ENCODE measurements at regions not wholly inside any gene's neighbourhood (a gene's known extent, or its start where the extent isn't known, plus 50 kb on each side); places are given as distances from the start of the nearest gene placed in this dataset.
A peak's percentile ranks its signal among the peaks of the same experiment; 100 is the strongest.

GRCh38 chr1:106536741-106537140, 519.7 kb upstream of the PRMT6 start:
- no peak for DNase-seq (ENCODE audit: low spot score)

DNA sequence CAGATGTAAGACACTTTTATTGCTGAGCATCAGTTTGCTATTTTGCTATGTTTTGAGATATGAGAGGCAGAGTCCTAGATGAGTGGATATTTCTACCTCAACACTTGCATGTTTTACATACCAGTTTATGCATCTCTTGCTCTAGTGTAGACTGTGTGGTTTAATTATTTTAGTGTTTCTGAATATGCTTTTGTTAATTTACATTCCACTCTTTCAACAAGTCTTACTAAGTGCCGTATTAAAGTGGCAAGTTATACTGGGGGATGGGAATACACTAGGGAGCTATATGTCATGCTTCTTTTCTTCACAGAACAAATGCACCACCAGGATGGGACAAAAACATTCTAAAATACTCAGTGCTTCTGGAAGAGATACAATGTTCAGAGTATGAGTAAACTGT, 507.7 kb upstream of the PRMT6 start:
- no peak for DNase-seq (ENCODE audit: low spot score)

DNA sequence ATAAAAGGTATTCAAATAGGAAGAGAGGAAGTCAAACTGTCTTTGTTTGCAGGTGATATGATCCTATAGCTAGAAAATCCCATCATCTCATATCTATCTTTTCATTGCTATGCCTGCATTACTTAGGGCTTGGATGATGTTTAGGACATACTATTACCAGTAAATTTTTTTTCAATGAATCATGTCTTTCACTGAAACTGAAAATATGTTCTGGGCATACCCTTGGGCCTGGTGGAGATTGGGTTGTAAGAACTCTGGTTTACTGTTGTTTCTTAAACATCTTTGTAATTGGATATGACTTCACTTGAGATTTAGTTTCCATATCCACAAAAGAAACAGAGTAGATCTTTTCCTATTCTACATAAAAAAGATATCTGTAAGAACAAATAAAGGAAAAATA, 502.2 kb upstream of the PRMT6 start:
- no peak for DNase-seq (ENCODE audit: low spot score)

GRCh38 chr1:106555571-106555970, 500.9 kb upstream of the PRMT6 start:
- no peak for DNase-seq (ENCODE audit: low spot score)

DNA sequence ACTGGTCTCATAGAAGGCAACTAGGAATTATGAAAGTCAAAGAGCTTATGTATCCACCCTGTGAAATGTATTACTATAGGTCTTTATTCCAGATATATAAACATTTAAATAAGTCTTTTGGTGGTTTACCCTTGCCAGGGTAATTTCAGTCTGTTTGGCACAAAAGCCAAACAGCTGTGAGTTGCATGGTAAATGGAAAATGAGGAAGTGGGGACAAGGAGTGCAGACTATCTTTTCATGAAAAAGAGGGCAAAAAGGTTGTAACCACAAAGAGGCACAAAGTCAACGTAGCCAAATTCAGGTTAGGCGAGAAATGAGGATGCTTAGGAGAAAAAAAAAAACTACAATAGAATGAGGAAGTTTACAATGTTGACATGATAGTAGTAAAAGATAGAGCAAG, 492.3 kb upstream of the PRMT6 start:
- DNase-seq (ENCODE audit: low spot score), result no peak

DNA sequence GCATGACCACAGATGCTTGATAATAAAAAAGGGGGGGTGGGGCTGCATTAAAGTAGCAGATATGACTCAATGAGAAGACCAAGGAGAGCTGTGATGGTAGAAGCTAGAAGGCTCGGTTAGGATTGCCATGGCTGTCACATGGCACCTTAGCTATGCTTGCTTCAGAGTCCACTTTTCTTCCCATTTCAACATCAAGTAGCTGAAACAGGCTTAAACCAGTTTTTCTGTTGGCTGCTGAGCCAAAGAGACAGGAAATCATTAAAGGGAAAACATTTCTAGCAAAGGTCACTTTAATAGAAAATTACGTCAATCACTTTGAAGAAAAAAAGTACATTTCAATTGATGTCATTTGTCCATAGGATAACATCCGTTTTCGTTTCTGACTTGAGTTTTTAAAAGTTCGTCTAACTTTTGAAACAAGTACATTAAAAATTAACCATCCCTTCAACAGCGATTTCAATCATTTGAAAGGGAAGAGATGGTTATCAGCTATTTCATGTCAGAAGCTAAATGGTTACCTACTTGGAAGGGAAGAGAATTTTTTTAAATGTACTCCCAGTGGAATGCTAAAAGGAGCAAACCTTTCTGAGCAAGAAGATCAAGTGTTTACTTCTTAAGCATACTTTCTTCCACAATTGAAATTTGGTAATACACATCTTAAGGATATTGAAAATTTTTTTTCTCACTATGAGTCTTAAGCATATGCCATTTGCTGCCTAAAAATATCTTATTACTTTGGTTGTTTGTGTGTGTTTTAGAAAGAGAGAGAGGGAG, 488.1 kb upstream of the PRMT6 start:
- peak; percentile 9 for DNase-seq (ENCODE audit: low spot score)

GRCh38 chr1:106571109-106571508, 485.4 kb upstream of the PRMT6 start:
- DNase-seq (ENCODE audit: low spot score), result no peak

DNA sequence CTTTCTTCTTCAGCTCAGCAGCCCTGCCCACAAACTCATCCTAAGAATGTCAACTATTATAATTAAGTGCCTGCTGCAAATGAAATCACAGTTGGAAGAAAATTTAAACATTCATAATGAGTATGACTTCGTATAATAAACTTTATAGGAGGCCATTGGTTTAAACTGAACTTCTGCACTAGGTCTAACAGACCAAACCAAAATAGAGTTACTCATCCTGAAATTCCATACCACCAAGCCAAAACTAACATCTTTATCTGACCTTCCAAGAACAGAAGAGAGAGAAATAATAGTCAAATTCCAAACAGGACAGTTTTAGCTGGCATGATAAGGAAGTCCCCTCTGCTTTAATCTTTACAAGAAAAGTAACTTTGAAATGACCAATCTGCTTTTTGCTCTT, 472.4 kb upstream of the PRMT6 start:
- DNase-seq (ENCODE audit: low spot score), result no peak

GRCh38 chr1:106584676-106585075, 471.8 kb upstream of the PRMT6 start:
- no peak for DNase-seq (ENCODE audit: low spot score)

GRCh38 chr1:106600626-106601025, 455.8 kb upstream of the PRMT6 start:
- no peak for DNase-seq (ENCODE audit: low spot score)

DNA sequence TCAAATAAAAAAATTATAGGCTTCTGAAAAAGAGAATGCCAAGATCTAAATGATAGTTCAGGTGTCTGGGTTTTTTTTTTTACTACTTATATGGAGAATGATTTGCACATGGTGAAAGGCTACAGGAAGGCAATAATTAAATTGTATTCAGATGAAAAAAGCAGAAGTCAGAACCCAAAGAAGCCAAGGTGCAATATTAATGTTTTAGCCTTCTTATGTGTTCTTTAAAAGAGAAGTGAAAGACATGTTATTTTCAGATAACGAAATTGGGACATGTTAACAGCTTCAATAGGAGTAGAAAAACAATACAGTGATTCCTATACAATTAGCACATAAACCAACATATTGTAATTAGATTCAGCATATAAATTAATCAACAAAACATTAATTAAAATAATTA, 452.9 kb upstream of the PRMT6 start:
- no peak for DNase-seq (ENCODE audit: low spot score)

DNA sequence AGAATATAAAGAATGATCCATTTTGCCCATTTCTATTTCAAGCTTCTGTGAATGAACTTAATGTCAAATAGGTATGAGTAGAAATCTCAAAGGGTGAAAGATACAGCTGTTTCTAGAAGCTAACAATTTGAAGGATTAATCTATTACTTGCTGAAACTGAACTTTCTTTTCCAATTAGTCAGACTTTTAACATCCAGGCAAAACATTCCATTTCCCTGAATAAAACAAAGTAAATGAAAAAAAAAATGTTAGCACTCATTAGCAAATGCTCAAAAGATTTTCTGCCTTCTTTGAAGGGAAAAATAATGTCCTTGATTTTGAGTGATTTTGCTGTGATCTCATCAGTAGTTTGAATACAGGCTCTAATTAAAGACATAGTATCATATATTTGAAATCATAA, 447.6 kb upstream of the PRMT6 start:
- DNase-seq (ENCODE audit: low spot score), result no peak

- DNase-seq (ENCODE audit: low spot score), result no peak
Measured at GRCh38 chr1:106613068-106613467, 443.4 kb upstream of the PRMT6 start.

DNA sequence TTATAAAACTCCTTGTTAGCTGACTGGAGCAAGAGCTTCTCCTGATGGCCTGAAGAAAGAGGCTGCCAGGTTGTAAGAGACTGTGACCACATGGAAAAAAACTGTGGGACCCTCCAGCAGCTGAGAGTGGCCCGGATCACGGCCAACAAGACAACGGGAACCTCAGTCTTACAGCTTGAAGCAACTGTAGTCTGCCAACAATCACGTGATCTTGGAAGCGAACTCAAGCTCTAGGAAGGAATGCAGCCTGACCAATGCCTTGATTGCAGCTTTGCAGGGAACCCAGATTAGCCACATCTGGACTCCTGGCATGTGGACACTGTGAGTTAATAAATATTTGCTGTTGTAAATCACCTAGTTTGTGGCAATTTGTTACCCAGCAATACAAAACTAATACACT, 442.6 kb upstream of the PRMT6 start:
- no peak for DNase-seq (ENCODE audit: low spot score)

- no peak for DNase-seq (ENCODE audit: low spot score)
Measured at GRCh38 chr1:106615473-106615872, 441.0 kb upstream of the PRMT6 start.

DNA sequence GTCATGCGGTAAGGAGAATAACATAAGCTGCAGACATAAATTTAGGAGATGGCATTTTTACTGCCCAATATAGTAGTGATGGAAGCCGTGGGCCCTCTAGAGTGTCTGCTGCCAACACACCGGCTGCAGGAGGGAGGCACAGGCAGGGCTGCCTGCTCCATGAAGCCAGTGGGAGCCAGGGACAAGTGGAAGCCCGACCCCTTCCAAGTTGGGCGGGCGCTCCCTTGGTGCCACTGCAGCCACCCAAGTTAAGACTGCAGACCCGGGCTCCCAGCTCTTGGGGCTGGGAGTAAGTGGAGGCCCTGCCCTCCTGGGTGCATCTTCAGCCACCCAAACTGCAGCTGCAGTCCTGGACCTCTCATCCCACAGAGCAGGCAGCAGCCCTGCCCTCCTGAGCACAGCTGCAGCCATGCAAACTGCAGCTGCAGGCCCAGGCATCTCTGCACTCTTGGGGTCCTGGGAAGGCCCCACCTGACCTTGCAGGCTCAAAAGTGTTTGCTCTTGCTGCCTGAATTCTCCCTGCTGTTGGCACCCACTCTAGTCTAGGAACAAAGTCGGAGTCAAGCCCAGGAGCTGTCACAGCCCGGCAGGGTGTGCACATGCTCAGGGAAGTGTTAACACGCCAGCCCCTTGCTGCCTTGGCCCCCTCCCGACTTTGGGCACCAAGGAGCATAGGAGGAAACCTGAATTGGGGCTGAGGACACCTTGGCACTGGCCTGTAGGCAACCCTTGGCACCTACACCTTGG, 437.2 kb upstream of the PRMT6 start:
- no peak for DNase-seq (ENCODE audit: low spot score)

GRCh38 chr1:106619827-106620134, 436.7 kb upstream of the PRMT6 start:
- no peak for DNase-seq (ENCODE audit: low spot score)

GRCh38 chr1:106620521-106620954, 435.9 kb upstream of the PRMT6 start:
- DNase-seq (ENCODE audit: low spot score), result peak; percentile 1

DNA sequence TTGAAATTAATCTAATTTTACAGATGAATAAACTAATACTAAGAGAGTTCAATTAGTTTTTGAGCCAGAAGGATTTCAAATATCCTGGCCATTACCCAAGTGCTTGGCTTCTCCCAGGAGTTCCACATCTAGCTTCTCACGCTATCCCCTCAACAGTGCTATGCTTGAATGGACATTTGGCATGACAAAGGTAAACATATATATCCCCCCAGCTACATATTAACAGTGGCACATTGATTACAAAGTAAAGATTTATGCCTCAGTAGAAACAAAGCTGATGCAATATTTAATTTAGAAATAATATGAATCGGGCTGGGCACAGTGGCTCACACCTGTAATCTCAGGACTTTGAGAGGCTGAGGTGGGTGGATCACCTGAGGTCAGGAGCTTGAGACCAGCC, 434.6 kb upstream of the PRMT6 start:
- DNase-seq (ENCODE audit: low spot score), result no peak

- no peak for DNase-seq (ENCODE audit: low spot score)
Measured at GRCh38 chr1:106637566-106637965, 418.9 kb upstream of the PRMT6 start.

DNA sequence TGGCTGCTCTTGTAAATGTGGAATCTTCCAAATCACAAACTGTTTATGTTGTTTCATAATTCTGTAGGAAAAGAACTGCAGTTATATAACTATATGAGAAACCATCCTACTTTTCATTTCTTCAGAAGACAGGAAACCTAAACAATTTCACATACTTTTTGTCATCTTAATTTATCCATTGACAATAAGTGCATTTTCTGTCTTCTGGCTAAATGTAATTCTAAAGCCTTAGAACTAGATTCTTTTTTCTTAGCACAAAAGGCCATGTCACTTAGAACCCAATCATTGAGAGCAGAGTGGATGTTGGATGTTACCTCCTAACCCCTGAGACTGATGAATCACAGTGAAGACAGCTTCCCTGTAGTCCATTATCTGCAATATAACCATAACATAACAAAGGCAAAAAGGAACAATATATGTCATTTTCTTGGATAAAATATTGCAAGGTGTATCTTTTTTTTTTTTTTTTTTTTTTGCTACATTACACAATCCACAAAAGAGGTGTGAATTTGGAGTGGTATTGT, 410.2 kb upstream of the PRMT6 start:
- DNase-seq (ENCODE audit: low spot score), result no peak

DNA sequence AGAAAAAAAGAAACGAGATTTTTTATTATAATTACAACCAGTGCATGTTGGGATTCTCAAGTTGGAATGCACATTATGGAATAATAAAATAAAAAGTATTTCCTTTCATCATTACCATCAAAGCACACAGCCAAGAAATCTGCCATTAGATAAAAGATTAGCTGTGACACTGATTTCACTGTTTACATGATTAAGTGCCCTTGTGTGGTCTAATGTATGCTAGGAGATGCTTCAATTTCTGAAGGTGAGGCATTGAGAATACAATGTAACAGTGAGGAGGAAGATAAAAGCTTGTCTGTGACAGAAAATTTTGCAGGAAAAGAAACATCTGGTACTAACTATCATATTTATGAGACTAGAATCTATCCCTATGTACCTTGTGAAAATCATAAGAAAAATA, 409.7 kb upstream of the PRMT6 start:
- no peak for DNase-seq (ENCODE audit: low spot score)
